Activated CD4-positive, alpha-beta memory T cell treated with anti-CD3 and anti-CD28 coated beads, Interleukin-2, amount 10 ng/mL, durations not matched to agents 7 days and 5 days (primary cell): ENCODE measurements at regions not wholly inside any gene's neighbourhood (a gene's known extent, or its start where the extent isn't known, plus 50 kb on each side); places are given as distances from the start of the nearest gene placed in this dataset.
"Not testable (repeated sequence)": the region's sequence is repeated elsewhere in the genome, so short reads cannot be mapped to it uniquely, and the experiment has no call there.

Experiments used
- CTCF ChIA-PET: fragments of 350-600 bp; sonication (Branson Sonifier 250); formaldehyde crosslinking; loops from one replicate; lab custom pipeline; 2021; ENCODE audit warnings: antibody characterized with exemption, inconsistent platforms; lab: Charles Lee
- POLR2A ChIA-PET: fragments of 350-600 bp; sonication (Branson Sonifier 250); formaldehyde crosslinking; loops from one replicate; lab custom pipeline; 2021; ENCODE audit warnings: antibody characterized with exemption; lab: Charles Lee
- DNase-seq: peaks from one replicate; pipeline ENCODE4 v3.0.0-alpha.2; 2020
- H3K27ac Mint-ChIP-seq: one replicate; pipeline ENCODE4 v1.8.0; 2021; ENCODE audit warnings: mild to moderate bottlenecking, mixed read lengths
- H3K27me3 Mint-ChIP-seq: one replicate; pipeline ENCODE4 v1.8.0; 2021; ENCODE audit warnings: mixed read lengths
- H3K36me3 Mint-ChIP-seq: one replicate; pipeline ENCODE4 v1.8.0; 2021; ENCODE audit warnings: low read depth, mixed read lengths
- H3K4me1 Mint-ChIP-seq: one replicate; pipeline ENCODE4 v1.8.0; 2021; ENCODE audit warnings: mixed read lengths
- H3K4me3 Mint-ChIP-seq: one replicate; pipeline ENCODE4 v1.8.0; 2021; ENCODE audit warnings: mild to moderate bottlenecking, mixed read lengths
- H3K9me3 Mint-ChIP-seq: one replicate; pipeline ENCODE4 v1.8.0; 2021; ENCODE audit warnings: mixed read lengths

DNA sequence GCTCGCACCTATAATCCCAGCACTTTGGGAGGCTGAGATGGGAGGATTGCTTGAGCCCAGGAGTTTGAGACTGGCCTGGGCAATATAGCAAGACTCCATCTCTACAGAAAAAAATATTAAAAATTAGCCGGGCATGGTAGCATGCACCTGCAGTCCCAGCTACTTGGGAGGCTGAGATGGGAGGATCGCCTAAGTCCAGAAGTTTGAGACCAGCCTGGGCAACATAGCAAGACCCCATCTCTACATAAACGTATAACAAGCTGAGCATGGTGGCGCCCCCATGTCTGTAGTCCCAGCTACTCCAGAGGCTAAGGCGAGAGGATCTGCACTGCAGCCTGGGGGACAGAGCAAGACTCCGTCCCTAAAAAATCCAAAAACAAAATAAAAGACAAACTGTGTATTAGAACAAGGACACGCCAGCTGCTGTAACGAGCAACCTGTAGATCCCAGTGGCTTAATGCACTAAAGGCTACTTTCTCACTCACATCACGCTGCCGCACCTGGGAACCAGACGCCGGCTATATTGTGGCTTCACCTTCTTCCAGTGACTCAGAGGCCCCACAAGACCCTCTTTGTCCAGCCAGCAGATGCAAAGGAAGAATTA is 81.9 kb upstream of the ADGRE5 start:
- H3K36me3 Mint-ChIP-seq, H3K9me3 Mint-ChIP-seq, POLR2A ChIA-PET, H3K4me1 Mint-ChIP-seq, H3K27me3 Mint-ChIP-seq, H3K4me3 Mint-ChIP-seq, H3K27ac Mint-ChIP-seq, CTCF ChIA-PET, DNase-seq: not testable (repeated sequence)

- POLR2A ChIA-PET, H3K27ac Mint-ChIP-seq, H3K4me1 Mint-ChIP-seq, H3K4me3 Mint-ChIP-seq, CTCF ChIA-PET, DNase-seq, H3K36me3 Mint-ChIP-seq, H3K9me3 Mint-ChIP-seq: not testable (repeated sequence)
- H3K27me3 Mint-ChIP-seq, result peaks cover 10% of the 10 kb centered on the region
Measured at GRCh38 chr19:14297883-14298576, 83.2 kb upstream of the ADGRE5 start.

DNA sequence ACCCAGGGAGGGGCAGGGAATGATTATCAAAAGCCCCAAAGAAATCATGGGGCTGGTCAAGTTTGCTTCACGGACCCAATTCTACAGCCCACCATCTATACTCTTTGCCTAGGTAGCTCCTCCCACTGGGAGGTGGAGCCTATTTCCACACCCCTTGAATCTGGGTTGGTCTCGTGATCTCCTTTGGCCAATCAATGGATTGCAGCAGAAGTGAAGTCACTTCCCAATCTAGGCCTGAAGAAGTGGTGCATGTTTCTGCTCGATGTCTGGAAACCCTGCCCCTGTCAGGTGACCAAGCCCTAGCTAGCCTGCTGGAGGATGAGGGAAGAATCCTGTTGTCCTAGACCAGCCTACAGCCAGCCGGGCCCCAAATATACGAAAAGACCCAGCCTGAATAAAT is 86.3 kb upstream of the ADGRE5 start:
- POLR2A ChIA-PET, H3K4me3 Mint-ChIP-seq, H3K9me3 Mint-ChIP-seq, H3K27ac Mint-ChIP-seq, H3K36me3 Mint-ChIP-seq, CTCF ChIA-PET, H3K4me1 Mint-ChIP-seq: not testable (repeated sequence)
- peaks cover 13% of the 10 kb centered on the region for H3K27me3 Mint-ChIP-seq
- DNase-seq, result peak; percentile 23

DNA sequence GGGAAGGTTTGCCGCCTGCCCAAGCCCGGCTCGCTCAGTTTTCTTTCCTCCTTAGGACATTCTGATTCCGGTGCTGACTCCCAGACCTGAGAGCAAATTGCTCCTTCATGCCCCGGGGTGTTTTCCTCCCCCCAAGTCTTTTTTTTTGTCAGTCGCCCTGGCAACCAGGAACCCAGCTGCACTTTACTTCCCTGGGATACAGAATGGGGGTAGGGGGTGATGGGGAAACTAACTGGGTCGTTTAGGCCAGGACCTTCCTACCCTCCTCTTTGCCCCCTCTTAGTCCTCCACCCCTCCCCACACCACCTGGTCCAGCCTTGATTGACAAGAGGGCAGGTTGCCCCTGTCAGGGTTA is 87.5 kb upstream of the ADGRE5 start:
- not testable (repeated sequence) for H3K36me3 Mint-ChIP-seq

GRCh38 chr19:14293101-14293815 is 87.3 kb upstream of the ADGRL1 start:
- H3K4me1 Mint-ChIP-seq, CTCF ChIA-PET, DNase-seq, H3K36me3 Mint-ChIP-seq, POLR2A ChIA-PET, H3K27ac Mint-ChIP-seq, H3K9me3 Mint-ChIP-seq, H3K4me3 Mint-ChIP-seq: not testable (repeated sequence)
- peaks cover 13% of the 10 kb centered on the region for H3K27me3 Mint-ChIP-seq

More for the DNA sequence above, 87.5 kb upstream of the ADGRE5 start:
- DNase-seq, H3K9me3 Mint-ChIP-seq, H3K27ac Mint-ChIP-seq, CTCF ChIA-PET, H3K4me1 Mint-ChIP-seq, POLR2A ChIA-PET, H3K4me3 Mint-ChIP-seq: not testable (repeated sequence)
- H3K27me3 Mint-ChIP-seq, result peaks cover 13% of the 10 kb centered on the region

DNA sequence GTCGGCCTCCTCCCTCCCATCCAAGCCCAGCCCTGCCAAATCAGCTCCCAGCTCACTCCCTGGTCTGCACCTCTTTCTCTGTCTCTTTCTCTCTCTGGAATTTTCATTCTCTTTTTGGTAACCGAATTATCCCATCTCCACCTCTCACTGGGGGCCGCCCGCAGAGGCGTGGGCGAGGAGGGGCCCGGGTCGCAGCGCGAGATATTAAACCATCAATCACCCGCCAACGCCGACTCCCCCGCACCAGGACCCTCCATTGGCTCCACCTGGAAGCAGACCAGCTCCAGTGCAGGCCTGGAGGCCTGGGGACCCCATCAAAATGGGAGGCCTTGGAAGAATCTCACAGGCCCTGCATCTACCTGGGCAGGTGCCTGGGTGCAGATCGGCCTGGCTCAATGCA is 83.8 kb upstream of the ADGRL1 start:
- H3K4me1 Mint-ChIP-seq, H3K36me3 Mint-ChIP-seq, H3K27ac Mint-ChIP-seq, DNase-seq, H3K4me3 Mint-ChIP-seq, POLR2A ChIA-PET, H3K9me3 Mint-ChIP-seq: not testable (repeated sequence)
- CTCF ChIA-PET, result interaction anchor here (0.5 to 1.1 kb wide), 2 partner anchors 45 to 73 kb away, joined by 3 read pairs; no protein-coding TSS in a partner anchor
- H3K27me3 Mint-ChIP-seq, result peaks cover 10% of the 10 kb centered on the region

GRCh38 chr19:14287837-14288236 is 81.9 kb upstream of the ADGRL1 start:
- H3K9me3 Mint-ChIP-seq, CTCF ChIA-PET, H3K4me3 Mint-ChIP-seq, POLR2A ChIA-PET, DNase-seq, H3K27me3 Mint-ChIP-seq, H3K36me3 Mint-ChIP-seq, H3K27ac Mint-ChIP-seq: not testable (repeated sequence)
- peaks cover 12% of the 10 kb centered on the region for H3K4me1 Mint-ChIP-seq

DNA sequence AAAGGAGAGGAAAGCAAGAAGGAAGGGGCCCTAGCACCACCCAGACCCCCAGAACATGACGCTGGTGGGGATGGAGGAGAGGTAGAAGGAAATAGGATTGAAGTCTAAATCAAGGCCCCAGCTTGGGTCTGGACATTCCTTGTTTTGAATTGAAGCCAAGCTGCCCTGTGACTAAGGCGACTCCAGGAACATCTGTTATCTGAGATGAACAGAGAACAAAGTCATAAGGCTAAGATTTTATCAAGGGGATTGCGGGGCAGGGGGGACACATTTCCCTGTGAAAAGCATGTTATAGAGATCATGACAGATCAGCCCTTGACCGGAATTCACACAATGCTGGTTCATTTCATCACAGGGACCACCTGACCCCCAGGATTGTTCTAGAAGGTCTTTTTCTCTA is 80.6 kb upstream of the ADGRL1 start:
- CTCF ChIA-PET, POLR2A ChIA-PET, H3K4me3 Mint-ChIP-seq, H3K27ac Mint-ChIP-seq, H3K36me3 Mint-ChIP-seq, H3K27me3 Mint-ChIP-seq, DNase-seq, H3K9me3 Mint-ChIP-seq: not testable (repeated sequence)
- peaks cover 12% of the 10 kb centered on the region for H3K4me1 Mint-ChIP-seq

DNA sequence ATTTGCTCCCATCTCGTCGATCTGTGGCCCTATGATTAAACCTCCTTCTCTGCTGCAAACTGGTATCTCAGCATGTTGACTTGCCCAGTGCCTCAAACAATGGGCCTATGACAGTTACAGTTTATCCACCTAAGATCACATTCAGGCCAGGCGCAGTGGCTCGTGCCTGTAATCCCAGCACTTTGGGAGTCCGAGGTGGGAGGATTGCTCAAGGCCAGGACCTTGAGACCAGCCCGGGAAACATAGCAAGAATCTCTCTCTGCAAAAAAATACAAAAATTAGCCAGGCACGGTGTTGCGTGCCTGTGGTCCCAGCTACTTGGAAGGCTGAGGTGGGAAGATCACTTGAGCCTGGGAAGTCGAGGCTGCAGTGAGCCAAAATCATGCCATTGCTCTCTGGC is 79.8 kb upstream of the ADGRL1 start:
- DNase-seq, CTCF ChIA-PET, POLR2A ChIA-PET, H3K36me3 Mint-ChIP-seq, H3K27ac Mint-ChIP-seq, H3K9me3 Mint-ChIP-seq, H3K27me3 Mint-ChIP-seq, H3K4me3 Mint-ChIP-seq: not testable (repeated sequence)
- H3K4me1 Mint-ChIP-seq, result peaks cover 12% of the 10 kb centered on the region

- peaks cover 12% of the 10 kb centered on the region for H3K4me1 Mint-ChIP-seq
- CTCF ChIA-PET, H3K9me3 Mint-ChIP-seq, H3K27ac Mint-ChIP-seq, H3K27me3 Mint-ChIP-seq, POLR2A ChIA-PET, H3K4me3 Mint-ChIP-seq, H3K36me3 Mint-ChIP-seq: not testable (repeated sequence)
- peak; percentile 45 for DNase-seq
Measured at GRCh38 chr19:14283813-14284520, 78.0 kb upstream of the ADGRL1 start.

- CTCF ChIA-PET, result not testable (repeated sequence)
Measured at GRCh38 chr19:14279270-14279669, 73.3 kb upstream of the ADGRL1 start.

GRCh38 chr19:14277608-14278007 is 71.6 kb upstream of the ADGRL1 start:
- H3K4me3 Mint-ChIP-seq, result no peak overlapping the region
- H3K36me3 Mint-ChIP-seq, result peaks cover 8% of the 10 kb centered on the region
- peaks cover 12% of the 10 kb centered on the region for H3K9me3 Mint-ChIP-seq
- peaks cover 2% of the 10 kb centered on the region for H3K27me3 Mint-ChIP-seq
- ChIA-PET CTCF (interaction anchor here (1.3 kb wide), 1 partner anchor 61 kb away, joined by 3 read pairs; no protein-coding TSS in a partner anchor), POLR2A (no interaction called here)
- H3K27ac Mint-ChIP-seq, result no peak overlapping the region
- DNase-seq, result no peak
- H3K4me1 Mint-ChIP-seq, result peaks cover 10% of the 10 kb centered on the region

More at GRCh38 chr19:14279270-14279669, 73.3 kb upstream of the ADGRL1 start:
- H3K27me3 Mint-ChIP-seq, POLR2A ChIA-PET, H3K36me3 Mint-ChIP-seq, H3K9me3 Mint-ChIP-seq, H3K27ac Mint-ChIP-seq, DNase-seq, H3K4me3 Mint-ChIP-seq: not testable (repeated sequence)
- peaks cover 17% of the 10 kb centered on the region for H3K4me1 Mint-ChIP-seq

GRCh38 chr19:14275823-14276222 is 69.9 kb upstream of the ADGRL1 start:
- CTCF ChIA-PET, H3K27ac Mint-ChIP-seq, H3K4me1 Mint-ChIP-seq, H3K36me3 Mint-ChIP-seq, H3K27me3 Mint-ChIP-seq, POLR2A ChIA-PET, DNase-seq, H3K4me3 Mint-ChIP-seq: not testable (repeated sequence)
- peaks cover 12% of the 10 kb centered on the region for H3K9me3 Mint-ChIP-seq
